Left hindlimb (tissue), 1 donor: ENCODE measurements at regions not wholly inside any gene's neighbourhood (a gene's known extent, or its start where the extent isn't known, plus 50 kb on each side); places are given as distances from the start of the nearest gene placed in this dataset.
"Not testable (repeated sequence)": the region's sequence is repeated elsewhere in the genome, so short reads cannot be mapped to it uniquely, and the experiment has no call there.

Experiments used
- DNase-seq: peaks from one replicate; pipeline ENCODE4 v3.0.0-alpha.2; 2018

GRCh38 chr5:51172903-51173626 lies 210.2 kb upstream of the ISL1 start:
- no peak for DNase-seq

- no peak for DNase-seq
These were observed 201.9 kb upstream of the ISL1 start for GRCh38 chr5:51181208-51181894.

GRCh38 chr5:51185850-51186329 lies 197.4 kb upstream of the ISL1 start:
- no peak for DNase-seq

GRCh38 chr5:51188001-51188591 lies 195.2 kb upstream of the ISL1 start:
- DNase-seq, result no peak

- DNase-seq, result no peak
These were observed 188.6 kb upstream of the ISL1 start for GRCh38 chr5:51194671-51195070.

GRCh38 chr5:51201024-51201423 lies 182.2 kb upstream of the ISL1 start:
- no peak for DNase-seq

GRCh38 chr5:51201708-51202107 lies 181.5 kb upstream of the ISL1 start:
- DNase-seq, result no peak

- no peak for DNase-seq
These were observed 181.1 kb upstream of the ISL1 start for GRCh38 chr5:51202161-51202560.

GRCh38 chr5:51203598-51203997 lies 179.7 kb upstream of the ISL1 start:
- no peak for DNase-seq

- DNase-seq, result no peak
These were observed 175.0 kb upstream of the ISL1 start for GRCh38 chr5:51208296-51208695.

GRCh38 chr5:51214746-51215145 lies 168.5 kb upstream of the ISL1 start:
- DNase-seq, result no peak

- no peak for DNase-seq
These were observed 157.2 kb upstream of the ISL1 start for GRCh38 chr5:51225789-51226742.

GRCh38 chr5:51227963-51228470 lies 155.2 kb upstream of the ISL1 start:
- no peak for DNase-seq

GRCh38 chr5:51230336-51230735 lies 152.9 kb upstream of the ISL1 start:
- DNase-seq, result no peak

- no peak for DNase-seq
These were observed 140.8 kb upstream of the ISL1 start for GRCh38 chr5:51242456-51242855.

GRCh38 chr5:51250957-51251356 lies 132.3 kb upstream of the ISL1 start:
- not testable (repeated sequence) for DNase-seq

GRCh38 chr5:51271261-51271660 lies 112.0 kb upstream of the ISL1 start:
- no peak for DNase-seq

GRCh38 chr5:51273021-51273420 lies 110.2 kb upstream of the ISL1 start:
- DNase-seq, result no peak

GRCh38 chr5:51273871-51274270 lies 109.4 kb upstream of the ISL1 start:
- DNase-seq, result no peak

- no peak for DNase-seq
These were observed 107.8 kb upstream of the ISL1 start for GRCh38 chr5:51275428-51275827.

GRCh38 chr5:51276250-51276649 lies 107.0 kb upstream of the ISL1 start:
- no peak for DNase-seq

GRCh38 chr5:51278539-51278938 lies 104.7 kb upstream of the ISL1 start:
- DNase-seq, result no peak
